Stimulated activated naive B cell treated with anti-CD40 and anti-IgM and Interleukin-4, amounts not matched to agents 10 μg/mL and 1 μg/mL and 100 μg/mL, for 72 hours (primary cell): ENCODE measurements at regions not wholly inside any gene's neighbourhood (a gene's known extent, or its start where the extent isn't known, plus 50 kb on each side); places are given as distances from the start of the nearest gene placed in this dataset.

Experiments
- ATAC-seq, 2 donors: fragments of 150-1000 bp; cut with Tn5 transposase; replicated peaks; 2 replicates each; pipeline ENCODE4 v1.10.0; 2021; ENCODE audit warnings: moderate library complexity in 1 of 2
- DNase-seq: peaks from one replicate; pipeline ENCODE4 v3.0.0; 2021
- H3K27ac Mint-ChIP-seq: one replicate; pipeline ENCODE4 v1.8.0; 2022; ENCODE audit warnings: mild to moderate bottlenecking, mixed read lengths
- H3K27me3 Mint-ChIP-seq, 2 donors: one replicate each; pipeline ENCODE4 v1.8.0; 2022; ENCODE audit warnings: mixed read lengths in 2 of 2
- H3K36me3 Mint-ChIP-seq, 2 donors: one replicate each; pipeline ENCODE4 v1.8.0; 2022; ENCODE audit warnings: mixed read lengths in 2 of 2, mild to moderate bottlenecking in 1 of 2
- H3K4me1 Mint-ChIP-seq, 2 donors: one replicate each; pipeline ENCODE4 v1.8.0; 2022; ENCODE audit warnings: mixed read lengths in 2 of 2, mild to moderate bottlenecking in 1 of 2
- H3K4me3 Mint-ChIP-seq, 2 donors: one replicate each; pipeline ENCODE4 v1.8.0; 2022; ENCODE audit warnings: mild to moderate bottlenecking in 2 of 2, mixed read lengths in 2 of 2, moderate library complexity in 1 of 2
- H3K9me3 Mint-ChIP-seq, 2 donors: one replicate each; pipeline ENCODE4 v1.8.0; 2022; ENCODE audit warnings: mixed read lengths in 2 of 2, mild to moderate bottlenecking in 1 of 2

GRCh38 chr1:79848316-79848715 lies 841.8 kb upstream of the ADGRL4 start:
- H3K9me3 Mint-ChIP-seq, result no peaks in the 10 kb centered on the region
- no peak overlapping the region for H3K27ac Mint-ChIP-seq
- H3K27me3 Mint-ChIP-seq, result no peaks in the 10 kb centered on the region
- no peak for ATAC-seq
- H3K36me3 Mint-ChIP-seq, result no peaks in the 10 kb centered on the region
- DNase-seq, result no peak
- no peak overlapping the region for H3K4me3 Mint-ChIP-seq
- H3K4me1 Mint-ChIP-seq, result no peaks in the 10 kb centered on the region

- H3K36me3 Mint-ChIP-seq, result no peaks in the 10 kb centered on the region
- no peaks in the 10 kb centered on the region for H3K4me1 Mint-ChIP-seq
- DNase-seq, result no peak
- H3K4me3 Mint-ChIP-seq, result no peak overlapping the region
- H3K9me3 Mint-ChIP-seq, result no peaks in the 10 kb centered on the region
- no peak for ATAC-seq
- no peaks in the 10 kb centered on the region for H3K27me3 Mint-ChIP-seq
- H3K27ac Mint-ChIP-seq, result no peak overlapping the region
Measured at GRCh38 chr1:79847700-79848099, 841.2 kb upstream of the ADGRL4 start.

- Mint-ChIP-seq H3K27ac (no peak overlapping the region), H3K4me3 (no peak overlapping the region), H3K9me3 (no peaks in the 10 kb centered on the region), H3K27me3 (no peaks in the 10 kb centered on the region), H3K4me1 (no peaks in the 10 kb centered on the region), H3K36me3 (no peaks in the 10 kb centered on the region)
- DNase-seq (no peak), ATAC-seq (no peak)
Measured at GRCh38 chr1:79845936-79846335, 839.4 kb upstream of the ADGRL4 start.

- Mint-ChIP-seq H3K9me3 (no peaks in the 10 kb centered on the region), H3K36me3 (no peaks in the 10 kb centered on the region), H3K27ac (no peak overlapping the region), H3K27me3 (no peaks in the 10 kb centered on the region), H3K4me3 (no peak overlapping the region), H3K4me1 (no peaks in the 10 kb centered on the region)
- ATAC-seq, result no peak
- DNase-seq, result no peak
Measured at GRCh38 chr1:79842811-79843210, 836.3 kb upstream of the ADGRL4 start.

- H3K4me3 Mint-ChIP-seq, result no peak overlapping the region
- H3K27ac Mint-ChIP-seq, result no peak overlapping the region
- no peaks in the 10 kb centered on the region for H3K9me3 Mint-ChIP-seq
- H3K4me1 Mint-ChIP-seq, result no peaks in the 10 kb centered on the region
- DNase-seq, result no peak
- H3K27me3 Mint-ChIP-seq, result no peaks in the 10 kb centered on the region
- no peak for ATAC-seq
- H3K36me3 Mint-ChIP-seq, result no peaks in the 10 kb centered on the region
Measured at GRCh38 chr1:79839882-79840281, 833.4 kb upstream of the ADGRL4 start.

GRCh38 chr1:79827446-79827845 lies 820.9 kb upstream of the ADGRL4 start:
- no peak for ATAC-seq
- Mint-ChIP-seq H3K27me3 (no peaks in the 10 kb centered on the region), H3K9me3 (no peaks in the 10 kb centered on the region), H3K36me3 (no peaks in the 10 kb centered on the region), H3K4me1 (no peaks in the 10 kb centered on the region), H3K27ac (no peak overlapping the region), H3K4me3 (no peak overlapping the region)
- DNase-seq, result no peak

- Mint-ChIP-seq H3K27ac (no peak overlapping the region), H3K4me1 (no peaks in the 10 kb centered on the region), H3K27me3 (no peaks in the 10 kb centered on the region), H3K9me3 (no peaks in the 10 kb centered on the region), H3K4me3 (no peak overlapping the region), H3K36me3 (no peaks in the 10 kb centered on the region)
- DNase-seq (no peak), ATAC-seq (no peak)
Measured at GRCh38 chr1:79825551-79825950, 819.0 kb upstream of the ADGRL4 start.

GRCh38 chr1:79822053-79822452 lies 815.5 kb upstream of the ADGRL4 start:
- Mint-ChIP-seq H3K9me3 (no peaks in the 10 kb centered on the region), H3K27ac (no peak overlapping the region), H3K36me3 (no peaks in the 10 kb centered on the region), H3K4me1 (no peaks in the 10 kb centered on the region), H3K27me3 (no peaks in the 10 kb centered on the region), H3K4me3 (no peak overlapping the region)
- ATAC-seq, result no peak
- DNase-seq, result no peak

GRCh38 chr1:79819140-79819539 lies 812.6 kb upstream of the ADGRL4 start:
- no peak overlapping the region for H3K4me3 Mint-ChIP-seq
- H3K36me3 Mint-ChIP-seq, result no peaks in the 10 kb centered on the region
- DNase-seq (no peak), ATAC-seq (no peak)
- H3K27ac Mint-ChIP-seq, result no peak overlapping the region
- no peaks in the 10 kb centered on the region for H3K4me1 Mint-ChIP-seq
- H3K9me3 Mint-ChIP-seq, result no peaks in the 10 kb centered on the region
- no peaks in the 10 kb centered on the region for H3K27me3 Mint-ChIP-seq

GRCh38 chr1:79817031-79817560 lies 810.6 kb upstream of the ADGRL4 start:
- H3K27ac Mint-ChIP-seq, result no peak overlapping the region
- H3K4me3 Mint-ChIP-seq, result no peak overlapping the region
- ATAC-seq, result no peak

GRCh38 chr1:79815115-79815514 lies 808.6 kb upstream of the ADGRL4 start:
- H3K4me1 Mint-ChIP-seq, result no peaks in the 10 kb centered on the region
- H3K27ac Mint-ChIP-seq, result no peak overlapping the region
- no peaks in the 10 kb centered on the region for H3K36me3 Mint-ChIP-seq
- no peak for DNase-seq
- no peak overlapping the region for H3K4me3 Mint-ChIP-seq
- no peak for ATAC-seq
- H3K27me3 Mint-ChIP-seq, result no peaks in the 10 kb centered on the region
- H3K9me3 Mint-ChIP-seq, result no peaks in the 10 kb centered on the region

More at GRCh38 chr1:79817031-79817560, 810.6 kb upstream of the ADGRL4 start:
- no peak for DNase-seq
- H3K9me3 Mint-ChIP-seq, result no peaks in the 10 kb centered on the region
- H3K36me3 Mint-ChIP-seq, result no peaks in the 10 kb centered on the region
- H3K4me1 Mint-ChIP-seq, result no peaks in the 10 kb centered on the region
- H3K27me3 Mint-ChIP-seq, result no peaks in the 10 kb centered on the region

- Mint-ChIP-seq H3K36me3 (no peaks in the 10 kb centered on the region), H3K27me3 (no peaks in the 10 kb centered on the region), H3K4me3 (no peak overlapping the region), H3K9me3 (peaks cover 3 to 5% of the 10 kb centered on the region in 2 donors), H3K4me1 (no peaks in the 10 kb centered on the region), H3K27ac (no peak overlapping the region)
- DNase-seq (no peak), ATAC-seq (no peak)
Measured at GRCh38 chr1:79811173-79811572, 804.6 kb upstream of the ADGRL4 start.

- Mint-ChIP-seq H3K4me1 (no peaks in the 10 kb centered on the region), H3K9me3 (peaks cover 3 to 5% of the 10 kb centered on the region in 2 donors), H3K27ac (no peak overlapping the region), H3K27me3 (no peaks in the 10 kb centered on the region), H3K4me3 (no peak overlapping the region), H3K36me3 (no peaks in the 10 kb centered on the region)
- ATAC-seq (no peak), DNase-seq (no peak)
Measured at GRCh38 chr1:79808816-79809475, 802.4 kb upstream of the ADGRL4 start.

- H3K4me1 Mint-ChIP-seq, result no peaks in the 10 kb centered on the region
- peaks cover 3 to 5% of the 10 kb centered on the region in 2 donors for H3K9me3 Mint-ChIP-seq
- no peak overlapping the region for H3K4me3 Mint-ChIP-seq
- no peaks in the 10 kb centered on the region for H3K27me3 Mint-ChIP-seq
- H3K36me3 Mint-ChIP-seq, result no peaks in the 10 kb centered on the region
- no peak overlapping the region for H3K27ac Mint-ChIP-seq
- DNase-seq, result no peak
- no peak for ATAC-seq
Measured at GRCh38 chr1:79807816-79808215, 801.3 kb upstream of the ADGRL4 start.

- H3K9me3 Mint-ChIP-seq, result peaks cover 4 to 6% of the 10 kb centered on the region in 2 donors
- H3K4me1 Mint-ChIP-seq, result no peaks in the 10 kb centered on the region
- no peaks in the 10 kb centered on the region for H3K36me3 Mint-ChIP-seq
- no peak overlapping the region for H3K27ac Mint-ChIP-seq
- H3K4me3 Mint-ChIP-seq, result no peak overlapping the region
- DNase-seq (no peak), ATAC-seq (no peak)
- H3K27me3 Mint-ChIP-seq, result no peaks in the 10 kb centered on the region
Measured at GRCh38 chr1:79797487-79797886, 791.0 kb upstream of the ADGRL4 start.
